ENCODE measurements at regions not wholly inside any gene's neighbourhood (a gene's known extent, or its start where the extent isn't known, plus 50 kb on each side); places are given as distances from the start of the nearest gene placed in this dataset.
A peak's percentile ranks its signal among the peaks of the same experiment; 100 is the strongest.
"Not testable (repeated sequence)": the region's sequence is repeated elsewhere in the genome, so short reads cannot be mapped to it uniquely, and the experiment has no call there.

DNA sequence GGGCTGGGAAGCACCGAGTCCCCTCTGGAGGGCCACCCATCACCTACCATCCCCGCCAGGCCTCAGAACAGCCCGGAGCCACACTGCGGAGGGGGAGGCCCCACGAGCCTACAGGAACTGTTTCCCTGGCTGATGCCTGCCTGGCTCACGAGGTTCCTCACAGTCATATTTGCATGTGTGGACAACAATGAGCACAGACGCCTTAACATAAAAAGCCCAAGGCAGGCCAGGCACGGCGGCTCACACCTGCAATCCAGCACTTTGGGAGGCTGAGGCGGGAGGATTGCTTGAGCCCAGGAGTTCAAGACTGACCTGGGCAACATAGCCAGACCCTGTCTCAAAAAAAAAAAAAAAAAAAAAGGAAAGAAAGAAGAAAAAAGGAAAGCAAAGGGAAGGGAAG lies 125.9 kb downstream of the FAM53A start:
- no peak for DNase-seq

DNA sequence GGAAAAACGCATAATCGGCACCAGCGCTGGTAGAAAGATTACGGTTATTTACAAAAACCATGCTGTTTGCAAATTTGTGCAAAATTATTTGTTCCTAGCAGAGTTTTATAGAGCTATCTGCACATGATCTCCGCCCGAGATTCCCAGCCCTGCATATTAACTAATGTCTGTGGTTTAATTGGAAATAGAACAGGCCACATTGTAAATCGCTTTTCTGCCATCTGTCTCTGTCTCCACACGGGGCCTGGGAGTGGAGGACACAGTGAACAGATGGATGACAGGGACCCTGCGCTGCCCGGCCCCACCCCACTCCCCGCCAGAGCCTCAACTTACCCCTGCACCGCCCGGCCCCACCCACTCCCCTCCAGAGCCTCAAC lies 126.9 kb downstream of the FAM53A start:
- no peak for DNase-seq

DNA sequence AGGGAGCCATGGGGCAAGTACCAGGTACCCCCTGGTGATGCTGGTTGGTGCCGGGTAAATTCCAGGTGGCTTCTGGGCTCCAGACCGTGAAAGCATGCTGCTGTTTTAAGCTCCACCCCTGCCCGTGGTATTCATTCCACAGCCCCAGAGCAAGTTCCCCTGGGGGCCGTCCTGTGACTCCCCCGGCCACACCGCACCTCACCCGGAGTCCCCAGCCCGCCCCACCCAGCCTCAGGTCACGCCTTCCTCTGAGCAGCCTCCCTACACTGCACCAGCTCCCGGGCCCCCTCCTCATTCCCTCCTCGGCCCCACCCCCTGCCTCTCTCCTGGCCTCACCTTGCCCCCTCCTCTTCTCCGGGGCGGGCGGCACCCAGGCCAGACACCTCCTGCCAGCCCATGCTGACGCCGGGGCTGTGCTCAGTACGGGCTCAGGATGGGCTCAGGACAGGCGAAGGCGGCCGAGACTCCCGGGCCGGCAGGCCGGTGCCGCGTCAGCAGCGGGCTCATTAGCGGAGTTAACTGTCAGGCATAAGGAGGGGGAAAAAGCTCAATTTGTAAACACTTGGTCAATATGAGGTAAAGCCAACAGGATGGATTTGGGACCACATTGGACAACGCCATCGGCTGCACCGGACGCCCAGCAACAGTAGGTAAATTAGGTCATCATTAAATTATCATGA lies 127.4 kb downstream of the FAM53A start:
- DNase-seq, result no peak

DNA sequence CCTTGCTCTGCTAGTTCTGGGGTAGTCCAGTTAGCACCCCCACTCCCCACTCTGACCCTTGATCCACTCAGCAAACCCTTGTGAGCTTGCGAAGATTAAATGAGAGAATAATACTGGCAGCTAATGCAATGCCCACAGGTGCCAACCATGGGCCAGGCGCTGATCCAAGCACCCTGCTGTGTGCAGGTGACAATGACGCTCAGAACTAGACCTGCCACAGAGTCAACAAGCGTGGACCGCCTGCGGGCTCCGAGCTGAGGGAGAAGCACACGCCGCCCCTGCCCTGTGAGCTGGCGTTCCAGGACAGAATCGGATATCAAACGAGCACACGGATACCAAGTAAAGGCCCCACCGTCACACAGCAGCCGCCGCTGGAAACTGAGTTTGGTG lies 129.2 kb downstream of the FAM53A start:
- DNase-seq, result peak; percentile 96

DNA sequence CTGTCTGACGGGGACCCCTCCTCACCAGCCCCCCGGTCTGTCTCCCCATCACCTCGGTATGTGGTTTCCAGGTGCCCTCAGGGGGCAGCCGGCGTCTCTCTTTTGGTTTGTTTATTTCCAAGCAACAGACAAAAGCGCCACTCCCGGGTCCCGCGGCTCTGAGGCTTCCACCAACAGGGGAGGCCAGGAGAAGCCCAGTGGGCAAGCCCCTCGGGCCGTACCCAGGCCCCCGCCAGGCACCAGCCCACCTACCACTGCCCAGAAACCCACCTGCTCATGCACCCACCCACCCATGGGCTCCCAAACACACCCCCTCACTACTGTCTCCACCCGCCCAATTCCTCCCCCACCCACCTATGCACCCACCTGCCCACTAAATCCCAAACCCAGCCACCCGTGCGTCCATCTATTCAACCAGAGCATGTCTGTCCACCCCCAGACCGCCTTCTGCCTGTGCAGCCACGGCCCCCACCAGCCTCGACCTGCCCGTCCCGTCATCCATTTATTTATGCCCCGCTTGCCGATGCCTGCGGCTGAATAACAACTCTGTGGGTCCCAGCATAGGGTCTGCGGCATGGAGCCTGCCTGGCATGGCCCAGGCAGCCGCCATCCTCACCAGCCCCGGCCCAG lies 129.8 kb downstream of the FAM53A start:
- no peak for DNase-seq

DNA sequence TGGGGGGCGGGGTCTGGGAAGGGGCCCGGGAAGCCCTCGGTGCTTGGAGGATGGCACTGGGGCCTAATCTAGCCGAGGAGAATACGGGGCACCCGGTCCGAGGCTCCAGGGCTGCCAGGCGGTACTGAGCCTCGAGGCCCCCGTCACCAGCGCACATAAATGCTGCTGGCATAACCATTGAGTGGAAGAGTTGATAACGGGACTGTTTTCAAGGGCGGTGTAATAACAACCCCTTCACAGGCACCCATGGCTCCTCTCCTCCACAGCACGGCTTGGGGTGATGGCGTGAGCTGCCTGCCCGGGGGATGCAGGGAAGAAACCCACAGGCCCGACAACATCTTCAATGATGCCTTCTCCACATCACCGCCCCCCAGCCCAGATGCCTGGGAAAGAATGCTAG lies 130.7 kb downstream of the FAM53A start:
- no peak for DNase-seq

DNA sequence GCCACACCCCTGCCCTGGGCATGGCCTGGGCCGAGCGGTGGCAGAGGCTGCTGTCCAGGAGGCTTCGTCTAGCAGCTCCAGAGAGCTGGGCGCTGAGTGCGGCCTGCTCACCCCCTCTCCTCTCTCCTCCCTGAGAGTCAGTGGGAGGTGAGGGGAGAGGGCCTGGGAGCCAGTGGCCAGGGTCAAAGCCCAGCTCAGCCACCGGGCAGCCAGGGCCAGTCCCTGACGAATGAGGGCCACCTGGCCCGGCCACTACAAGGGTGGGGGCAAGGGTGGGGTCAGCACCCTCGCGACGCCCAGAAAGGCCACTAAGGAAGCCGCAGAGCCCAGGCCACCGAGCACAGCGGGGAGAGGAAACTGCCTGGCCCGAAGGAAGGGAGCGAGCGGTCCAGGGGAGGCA lies 131.7 kb downstream of the FAM53A start:
- DNase-seq, result no peak

DNA sequence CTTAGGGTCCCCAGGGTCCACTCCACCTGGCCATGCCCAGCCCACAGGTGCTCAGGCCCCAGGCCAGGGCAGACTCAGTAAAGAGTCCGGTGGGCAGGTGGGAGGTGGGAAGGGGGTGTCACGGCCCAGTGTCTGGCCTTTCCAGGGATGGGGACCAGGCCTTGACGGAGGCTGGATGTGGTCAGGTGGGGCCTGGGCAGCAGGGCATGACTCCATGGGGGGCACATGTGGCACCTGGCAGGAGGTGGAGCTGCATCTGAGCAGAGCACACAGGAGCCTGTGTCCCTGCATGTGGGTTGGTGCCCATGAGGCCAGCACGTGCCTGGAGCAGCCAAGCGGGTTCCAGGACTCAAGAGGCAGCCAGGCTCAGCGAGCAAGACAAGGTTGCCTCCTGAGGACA lies 132.9 kb downstream of the FAM53A start:
- no peak for DNase-seq

DNA sequence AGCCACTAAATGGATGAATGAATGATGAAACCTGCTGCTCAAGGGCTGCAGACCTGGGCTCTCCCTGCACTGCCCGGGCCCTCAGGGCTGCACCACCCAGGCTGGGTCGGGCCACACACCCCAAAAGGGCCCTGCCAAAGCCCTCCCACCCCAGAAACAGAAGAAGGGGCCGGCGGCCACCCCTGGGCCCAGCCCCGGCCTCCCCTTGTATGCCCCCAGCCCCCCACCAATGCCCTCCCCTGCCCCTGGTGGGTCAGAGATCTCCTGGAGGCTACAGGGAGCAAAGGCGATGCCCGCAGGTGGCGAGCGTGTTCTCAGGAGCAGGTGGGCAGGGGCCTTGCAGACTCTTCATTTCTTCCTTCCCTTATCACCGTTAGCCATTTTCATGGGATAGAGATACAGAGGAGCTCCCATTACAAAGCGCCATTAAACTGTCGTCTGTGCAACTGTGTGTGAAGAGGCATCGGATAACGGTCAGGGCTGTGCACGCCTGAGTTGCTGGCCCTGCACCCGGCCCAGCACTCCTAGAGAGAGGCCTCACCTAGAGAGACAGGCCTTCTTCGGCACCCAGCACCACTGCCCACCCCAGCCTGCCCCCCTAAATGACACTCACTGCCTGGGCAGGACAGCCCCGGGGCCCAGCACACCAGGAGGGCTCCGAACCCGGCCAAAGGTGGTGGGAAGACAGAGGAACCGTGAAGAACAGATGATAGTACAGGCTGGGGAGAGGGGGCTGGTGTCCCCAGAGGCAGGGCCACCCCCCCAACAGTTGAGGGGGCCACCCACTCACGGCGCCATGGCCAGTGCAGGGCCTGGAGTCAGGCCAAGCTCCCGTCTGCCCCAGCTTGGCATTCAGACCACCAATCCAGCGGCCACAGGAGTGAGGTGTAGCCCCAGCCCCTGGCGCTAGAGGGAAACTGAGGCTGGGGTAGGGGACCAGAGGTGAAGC lies 133.7 kb downstream of the FAM53A start:
- no peak for DNase-seq

DNA sequence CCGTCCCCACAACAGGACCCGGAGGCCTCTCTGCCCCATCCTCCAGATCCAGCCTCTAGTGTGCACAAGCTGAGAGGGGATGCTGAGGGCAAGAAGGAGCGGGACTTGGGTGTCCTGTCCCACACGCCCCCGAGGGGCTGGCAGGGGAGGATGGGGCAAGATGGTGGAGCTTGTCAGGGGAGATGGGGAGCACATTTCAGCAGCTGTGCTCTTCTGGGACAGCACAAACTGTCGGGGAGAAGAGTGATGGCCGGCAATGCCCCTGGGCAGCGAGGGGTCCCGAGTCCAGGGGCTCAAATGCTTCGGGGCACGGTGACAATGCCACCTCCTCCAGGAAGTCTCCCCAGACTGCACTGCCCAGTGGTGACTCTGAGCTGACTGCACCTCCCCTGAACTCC lies 134.5 kb downstream of the FAM53A start:
- DNase-seq, result no peak

DNA sequence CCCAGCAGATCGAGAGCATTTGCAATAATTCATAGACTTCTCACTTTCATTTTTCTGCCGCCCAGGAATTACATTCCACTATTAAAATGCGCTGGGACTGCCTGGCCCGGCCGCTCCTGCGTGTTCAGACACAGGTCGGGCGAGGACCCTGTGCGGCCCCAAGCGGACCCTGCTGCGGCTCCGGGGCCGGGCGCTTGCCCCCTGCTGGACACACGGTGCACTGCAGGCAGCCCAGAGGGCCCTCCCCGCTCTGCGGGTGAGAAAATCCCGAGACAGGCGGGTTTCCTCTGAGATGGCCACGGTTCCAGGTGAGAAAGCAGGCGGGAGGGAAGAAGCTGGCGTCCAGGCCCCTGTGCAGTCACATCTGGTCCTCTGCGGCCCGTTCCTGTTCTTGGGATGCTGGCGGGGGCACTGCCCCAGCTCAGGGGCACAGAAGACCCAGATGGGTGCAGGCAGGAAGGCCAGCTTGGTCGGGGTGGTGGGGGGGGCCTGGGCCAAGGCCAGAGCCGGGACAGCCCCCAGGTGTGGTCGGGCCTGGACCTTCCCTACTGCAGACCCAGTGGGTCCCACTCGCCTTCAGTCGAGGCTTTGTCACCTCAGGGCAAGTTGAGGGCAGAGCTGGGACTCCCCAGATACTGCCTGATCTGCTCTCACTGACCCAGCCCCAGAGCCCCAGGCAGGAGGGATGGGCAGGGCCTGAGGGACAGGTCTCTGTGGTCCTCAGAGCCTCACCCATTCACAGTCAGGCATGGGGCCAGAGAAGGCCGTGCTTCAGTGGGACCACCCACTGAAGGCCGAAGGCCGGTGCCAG lies 135.1 kb downstream of the FAM53A start:
- not testable (repeated sequence) for DNase-seq

DNA sequence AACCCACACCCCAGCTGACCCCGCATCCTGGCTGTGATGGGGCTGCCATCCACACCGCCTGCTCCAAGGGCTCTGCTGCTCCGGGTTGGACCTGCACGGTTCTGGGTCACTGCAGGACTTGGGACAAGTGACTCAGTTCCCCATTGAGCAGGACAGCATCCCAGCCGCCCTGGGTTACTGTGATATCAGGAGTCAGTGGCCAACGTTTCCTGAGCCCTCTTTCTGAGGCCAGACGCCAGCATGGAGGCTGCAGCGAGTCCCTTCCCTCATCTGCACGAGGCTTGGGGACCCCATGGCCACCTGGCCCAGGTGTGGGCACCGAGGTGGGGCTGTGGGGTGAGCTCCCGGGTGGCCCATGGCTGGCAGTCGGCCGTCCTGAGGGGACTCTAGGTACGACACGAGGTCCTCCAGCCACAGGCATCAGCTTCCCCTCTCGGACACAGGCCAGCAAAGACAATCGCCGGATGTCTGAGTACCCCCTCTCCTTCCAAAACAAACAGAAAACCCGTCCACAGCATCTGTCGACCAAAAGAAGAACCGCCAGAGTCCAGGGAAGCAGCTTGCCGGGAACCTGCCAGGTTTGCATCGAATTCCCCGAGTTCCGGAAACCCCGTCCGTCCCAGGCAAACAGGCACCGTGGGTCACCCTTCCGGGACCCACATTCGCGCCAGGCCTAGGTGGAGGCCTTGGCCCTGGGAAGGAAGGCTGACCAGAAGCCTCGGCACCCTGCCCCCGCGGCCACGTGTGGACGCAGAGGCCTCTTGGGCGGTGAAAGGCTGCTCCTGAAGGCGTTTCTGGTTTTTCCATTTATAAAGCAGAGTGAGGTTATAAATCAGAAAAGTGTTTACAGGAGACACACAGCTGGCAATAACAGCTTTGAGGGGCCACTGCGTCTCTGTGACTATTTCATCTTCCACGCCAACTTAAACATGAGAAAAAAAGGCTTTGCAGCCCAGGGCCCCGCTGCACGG lies 136.0 kb downstream of the FAM53A start:
- DNase-seq, result no peak

DNA sequence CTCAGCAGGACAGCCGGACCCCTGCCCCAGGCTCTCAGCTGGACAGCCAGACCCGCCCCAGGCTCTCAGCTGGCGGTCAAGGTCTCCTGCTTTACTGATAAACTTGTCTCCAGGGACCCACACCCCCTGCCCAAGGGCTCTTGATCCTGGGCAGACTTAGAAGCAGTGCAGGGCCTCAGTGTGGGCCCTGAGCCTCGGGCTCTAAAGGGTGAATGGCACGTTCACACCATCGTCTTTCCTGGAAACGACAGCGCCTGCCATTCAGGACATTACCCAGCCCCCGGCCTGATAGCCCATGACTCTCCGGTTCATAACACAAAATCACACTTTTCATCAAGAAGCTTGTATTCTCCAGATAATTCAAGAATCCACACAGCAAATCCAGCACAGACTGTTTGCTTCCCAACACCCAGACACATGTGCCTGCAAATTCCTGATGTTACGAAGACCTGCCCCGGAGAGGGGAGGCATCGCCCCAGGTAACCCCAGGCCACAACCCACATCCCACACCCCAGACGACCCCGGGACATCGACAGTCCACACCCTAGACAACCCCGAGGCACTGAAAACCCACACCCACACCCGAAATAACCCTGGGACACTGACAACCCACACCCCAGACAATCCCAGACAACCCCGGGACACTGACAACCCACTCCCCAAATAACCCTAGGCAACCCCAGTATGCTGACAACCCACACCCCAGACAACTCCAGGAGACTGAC lies 136.8 kb downstream of the FAM53A start:
- no peak for DNase-seq

DNA sequence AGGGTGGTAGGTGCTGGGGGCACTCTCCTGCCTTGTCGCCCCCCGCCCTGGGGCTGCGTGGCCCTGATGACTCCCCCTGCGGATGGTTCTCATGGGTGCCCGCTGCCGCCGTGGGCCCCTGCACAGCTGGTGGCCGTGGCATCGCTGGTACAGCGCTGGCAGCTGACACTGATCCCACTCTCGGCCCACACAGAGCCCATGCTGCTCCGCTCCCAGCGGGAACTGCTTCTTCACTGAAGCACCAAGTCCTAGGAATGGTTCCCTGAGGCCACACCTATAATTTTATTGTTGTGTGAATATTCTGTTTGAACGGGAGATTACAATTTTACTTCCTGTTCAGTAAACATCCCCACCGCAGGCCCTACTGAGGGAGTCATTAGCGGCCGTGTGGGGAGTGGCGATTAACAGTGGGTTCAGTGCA lies 138.6 kb upstream of the NKX1-1 start:
- DNase-seq, result peak; percentile 80

DNA sequence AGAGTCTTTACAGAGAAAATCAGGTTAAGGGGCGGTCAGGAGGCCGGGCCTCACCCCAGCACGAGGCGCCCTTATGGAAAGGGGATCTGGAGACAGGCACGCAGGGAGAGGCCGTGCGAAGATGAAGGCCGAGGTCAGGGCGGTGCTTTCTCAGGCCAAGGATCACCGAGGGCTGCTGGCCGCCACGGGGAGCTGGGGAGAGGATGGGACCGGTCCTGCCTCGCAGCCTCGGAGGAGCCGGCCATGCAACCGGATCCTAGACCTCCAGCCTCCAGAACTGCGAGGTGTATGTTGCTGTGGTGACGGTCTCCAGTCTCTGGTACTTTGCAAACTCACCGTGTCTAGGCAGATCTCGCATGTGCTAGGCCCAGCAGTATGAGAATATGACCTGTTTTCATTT lies 138.2 kb upstream of the NKX1-1 start:
- DNase-seq, result not testable (repeated sequence)

DNA sequence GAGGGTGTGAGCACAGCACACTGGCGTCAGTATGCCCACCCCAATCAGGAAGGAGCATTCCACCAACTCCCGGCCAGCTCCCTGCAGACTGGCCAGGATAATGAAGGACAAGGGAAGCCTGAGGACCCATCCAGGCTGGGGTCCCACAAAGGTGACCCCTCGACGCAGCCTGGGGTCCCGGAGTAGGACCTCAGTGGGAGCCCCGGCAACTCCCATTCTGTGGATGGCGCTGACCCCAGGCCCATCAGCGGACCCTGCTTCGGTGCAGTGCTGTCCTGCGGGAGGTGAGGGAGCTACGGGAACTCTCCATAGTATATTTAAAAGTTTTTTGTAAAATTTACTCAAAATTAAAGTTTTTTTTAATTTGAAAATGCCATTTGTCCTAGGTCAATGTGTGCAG lies 137.7 kb upstream of the NKX1-1 start:
- DNase-seq, result no peak

DNA sequence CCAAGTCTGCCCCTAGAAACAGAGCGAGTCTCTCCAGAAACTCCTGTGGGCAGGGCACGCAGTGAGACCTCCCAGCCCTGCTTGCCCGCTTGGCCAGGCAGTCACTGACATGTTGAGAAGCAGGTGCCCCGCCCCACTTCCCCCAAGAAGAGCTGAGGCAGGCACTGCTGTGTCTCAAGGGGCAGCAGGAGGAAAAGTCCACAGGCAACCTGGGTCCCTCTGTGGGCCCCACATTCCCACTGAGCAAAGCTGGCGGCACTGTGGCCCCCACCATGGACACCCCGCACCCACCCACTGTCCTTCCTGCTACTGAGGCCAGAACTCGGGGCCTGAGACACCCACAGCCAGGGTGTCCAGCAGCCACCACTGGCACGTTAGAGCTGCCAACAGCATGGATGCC lies 137.3 kb upstream of the NKX1-1 start:
- no peak for DNase-seq

DNA sequence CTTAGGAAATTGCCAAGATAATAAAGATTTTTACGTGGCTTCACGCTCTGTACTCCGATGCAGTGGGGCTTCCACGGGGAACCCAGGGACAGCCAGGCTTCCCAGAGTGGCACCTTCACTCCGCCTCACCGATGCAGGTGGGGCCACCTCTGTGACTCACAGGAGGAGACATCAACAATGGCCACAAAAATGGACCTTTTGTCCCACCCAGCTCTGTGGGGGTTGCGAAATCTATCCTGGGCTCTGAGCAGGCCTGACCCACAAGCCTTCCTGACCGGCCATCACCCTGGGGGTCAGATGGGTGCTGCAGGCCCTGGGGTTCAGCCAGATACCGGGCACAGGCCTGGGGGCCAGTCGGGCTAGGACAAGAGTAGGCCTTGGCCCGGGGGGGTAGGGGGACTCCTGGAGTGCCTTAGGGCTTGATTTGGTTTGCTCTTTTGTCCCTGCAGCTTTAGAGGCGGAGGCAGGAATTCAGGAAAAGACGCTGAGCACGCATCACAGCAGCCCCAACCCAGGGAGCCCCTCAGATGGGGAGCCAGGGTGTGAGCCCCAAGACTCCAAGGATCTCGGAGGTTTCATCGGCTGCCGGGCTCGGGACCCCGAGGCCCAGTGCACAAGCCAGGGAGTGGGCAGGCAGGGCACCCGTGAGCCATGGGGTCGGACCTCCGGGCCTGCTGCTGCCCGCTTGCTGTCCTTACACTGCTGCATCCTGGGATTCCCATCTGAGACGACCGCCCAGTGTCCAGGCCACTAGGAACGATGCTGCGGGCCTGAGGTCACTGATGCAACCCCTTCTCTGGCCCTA lies 136.5 kb upstream of the NKX1-1 start:
- DNase-seq, result no peak

DNA sequence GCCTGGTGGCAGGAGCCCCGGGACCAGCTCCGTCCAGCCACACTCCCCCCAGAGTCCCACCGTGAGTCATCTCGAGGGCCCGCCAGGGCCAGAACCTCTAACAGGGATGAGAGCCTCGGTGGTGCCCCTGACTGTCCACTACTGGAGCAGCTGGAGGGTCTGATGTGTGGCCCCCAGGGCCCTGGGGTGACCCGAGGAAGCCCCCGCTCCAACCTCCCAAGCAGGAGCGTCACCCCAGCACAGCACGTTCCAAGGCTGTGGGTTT lies 135.9 kb upstream of the NKX1-1 start:
- DNase-seq, result no peak

DNA sequence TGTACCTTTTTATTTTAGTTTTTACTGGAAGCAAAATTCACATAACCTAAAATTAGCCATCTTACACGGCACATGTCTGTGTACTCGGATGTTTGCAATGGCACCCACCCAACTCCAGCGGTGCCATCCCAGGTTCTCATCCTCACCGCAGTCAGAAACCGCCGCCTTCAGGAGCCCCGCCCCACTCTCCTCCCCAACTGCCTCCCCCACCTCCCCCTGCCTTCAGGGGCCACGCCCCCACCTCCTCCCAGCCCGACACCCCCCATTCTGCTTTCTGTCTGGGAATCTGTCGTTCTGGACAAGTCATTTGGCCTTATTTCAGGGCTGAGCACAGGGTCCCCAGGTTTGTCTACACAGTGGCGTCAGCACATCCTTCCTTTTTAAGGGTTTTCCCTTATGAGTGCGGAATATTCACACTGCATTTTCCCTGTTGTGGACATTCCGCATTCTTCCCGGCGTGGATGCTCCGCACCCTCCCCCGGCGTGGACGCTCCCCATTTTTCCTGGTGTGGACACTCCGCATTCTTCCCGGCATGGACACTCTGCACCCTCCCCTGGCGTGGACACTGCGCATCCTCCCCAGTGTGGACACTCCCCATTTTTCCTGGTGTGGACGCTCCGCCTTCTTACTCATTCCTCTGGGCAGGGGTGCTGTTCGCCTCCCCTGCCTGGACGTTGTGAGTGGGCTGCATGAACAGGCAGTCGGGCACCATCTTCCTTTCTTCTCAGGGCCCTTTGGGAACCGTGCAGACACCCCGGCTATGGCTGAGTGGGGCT lies 135.4 kb upstream of the NKX1-1 start:
- DNase-seq, result peak; percentile 27
